Cardiac muscle cell (in vitro differentiated cells and primary cell): ENCODE measurements at regions not wholly inside any gene's neighbourhood (a gene's known extent, or its start where the extent isn't known, plus 50 kb on each side); places are given as distances from the start of the nearest gene placed in this dataset.

ENCODE experiments used
- DNase-seq, 2 donors: peaks; one replicate each; pipeline versions ENCODE4 v3.0.0 to v3.0.0-alpha.2; 2010 to 2017; ENCODE audit warnings: low read depth in 1 of 2, low spot score in 1 of 2
- H3K27ac ChIP-seq: fragments of 200-600 bp; sonication (generic); 2 replicates; pipeline ENCODE4 v1.5.1; 2016
- H3K27me3 ChIP-seq: fragments of 200-600 bp; sonication (generic); 2 replicates; pipeline ENCODE4 v1.6.0; 2016; ENCODE audit warnings: control low read depth
- H3K36me3 ChIP-seq: fragments of 200-600 bp; sonication (generic); 2 replicates; pipeline ENCODE4 v1.5.1; 2016; ENCODE audit warnings: control low read depth
- H3K4me1 ChIP-seq: fragments of 200-600 bp; sonication (generic); 2 replicates; pipeline ENCODE4 v1.8.1; 2017; ENCODE audit warnings: low read depth, mild to moderate bottlenecking, mixed run types
- H3K4me3 ChIP-seq: fragments of 200-600 bp; sonication (generic); 2 replicates; pipeline ENCODE4 v1.5.1; 2016; ENCODE audit warnings: mild to moderate bottlenecking
- H3K9me3 ChIP-seq: fragments of 200-600 bp; sonication (generic); 2 replicates; pipeline ENCODE4 v1.5.1; 2017; ENCODE audit warnings: low read depth, mild to moderate bottlenecking, control low read depth
- TF ChIP-seq, protein P1 (sequence below): IDR thresholded peaks from 2 replicates; pipeline ENCODE4 v1.5.1; 2012; ENCODE audit warnings: low read depth, mild to moderate bottlenecking, low read length

- Histone ChIP-seq H3K27ac (no peak overlapping the region), H3K36me3 (no peaks in the 10 kb centered on the region), H3K4me1 (no peaks in the 10 kb centered on the region), H3K27me3 (no peaks in the 10 kb centered on the region), H3K4me3 (no peak overlapping the region), H3K9me3 (no peaks in the 10 kb centered on the region)
- DNase-seq: no peak
- TF ChIP-seq, protein P1, sequence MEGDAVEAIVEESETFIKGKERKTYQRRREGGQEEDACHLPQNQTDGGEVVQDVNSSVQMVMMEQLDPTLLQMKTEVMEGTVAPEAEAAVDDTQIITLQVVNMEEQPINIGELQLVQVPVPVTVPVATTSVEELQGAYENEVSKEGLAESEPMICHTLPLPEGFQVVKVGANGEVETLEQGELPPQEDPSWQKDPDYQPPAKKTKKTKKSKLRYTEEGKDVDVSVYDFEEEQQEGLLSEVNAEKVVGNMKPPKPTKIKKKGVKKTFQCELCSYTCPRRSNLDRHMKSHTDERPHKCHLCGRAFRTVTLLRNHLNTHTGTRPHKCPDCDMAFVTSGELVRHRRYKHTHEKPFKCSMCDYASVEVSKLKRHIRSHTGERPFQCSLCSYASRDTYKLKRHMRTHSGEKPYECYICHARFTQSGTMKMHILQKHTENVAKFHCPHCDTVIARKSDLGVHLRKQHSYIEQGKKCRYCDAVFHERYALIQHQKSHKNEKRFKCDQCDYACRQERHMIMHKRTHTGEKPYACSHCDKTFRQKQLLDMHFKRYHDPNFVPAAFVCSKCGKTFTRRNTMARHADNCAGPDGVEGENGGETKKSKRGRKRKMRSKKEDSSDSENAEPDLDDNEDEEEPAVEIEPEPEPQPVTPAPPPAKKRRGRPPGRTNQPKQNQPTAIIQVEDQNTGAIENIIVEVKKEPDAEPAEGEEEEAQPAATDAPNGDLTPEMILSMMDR: no peak
Measured at GRCh38 chr5:92390657-92391056, 1007.5 kb upstream of the ARRDC3 start.

DNA sequence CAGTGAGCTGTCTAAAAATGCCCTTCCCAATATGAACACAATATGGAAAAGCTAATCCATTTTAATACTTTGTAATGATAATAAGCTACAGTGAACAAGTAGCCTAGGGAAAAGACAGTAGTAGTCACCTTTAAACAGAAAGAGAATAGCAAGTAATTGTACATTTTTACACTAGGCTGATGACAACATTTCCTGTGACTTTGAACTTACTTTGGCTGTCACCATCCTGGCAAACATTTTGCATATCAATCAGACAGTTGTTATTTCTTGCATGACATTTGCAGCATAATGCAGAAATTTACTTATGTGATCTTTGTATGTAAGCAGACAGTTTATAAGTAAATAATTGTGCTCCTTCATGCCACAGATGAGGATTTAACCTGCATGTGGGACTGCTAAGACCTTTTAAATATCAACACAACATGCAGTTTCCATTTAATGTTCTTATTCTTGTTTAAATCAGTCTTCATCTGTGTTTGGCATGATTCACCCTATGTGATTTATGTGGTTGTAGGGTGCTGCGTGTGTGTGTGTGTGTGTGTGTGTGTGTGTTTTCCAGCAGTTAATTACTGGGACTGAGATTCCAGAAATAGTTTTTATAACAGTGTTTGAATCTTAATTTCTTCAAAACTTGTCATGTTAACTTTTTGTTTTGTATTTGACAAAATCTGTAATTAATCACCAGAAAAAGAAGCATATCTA is 997.1 kb upstream of the ARRDC3 start:
- DNase-seq: peak in 1 of 2 donors; percentile 1
- Histone ChIP-seq H3K9me3 (no peaks in the 10 kb centered on the region), H3K4me1 (peaks cover 5% of the 10 kb centered on the region), H3K27me3 (no peaks in the 10 kb centered on the region), H3K4me3 (no peak overlapping the region), H3K27ac (no peak overlapping the region), H3K36me3 (no peaks in the 10 kb centered on the region)
- TF ChIP-seq, protein P1: no peak

DNA sequence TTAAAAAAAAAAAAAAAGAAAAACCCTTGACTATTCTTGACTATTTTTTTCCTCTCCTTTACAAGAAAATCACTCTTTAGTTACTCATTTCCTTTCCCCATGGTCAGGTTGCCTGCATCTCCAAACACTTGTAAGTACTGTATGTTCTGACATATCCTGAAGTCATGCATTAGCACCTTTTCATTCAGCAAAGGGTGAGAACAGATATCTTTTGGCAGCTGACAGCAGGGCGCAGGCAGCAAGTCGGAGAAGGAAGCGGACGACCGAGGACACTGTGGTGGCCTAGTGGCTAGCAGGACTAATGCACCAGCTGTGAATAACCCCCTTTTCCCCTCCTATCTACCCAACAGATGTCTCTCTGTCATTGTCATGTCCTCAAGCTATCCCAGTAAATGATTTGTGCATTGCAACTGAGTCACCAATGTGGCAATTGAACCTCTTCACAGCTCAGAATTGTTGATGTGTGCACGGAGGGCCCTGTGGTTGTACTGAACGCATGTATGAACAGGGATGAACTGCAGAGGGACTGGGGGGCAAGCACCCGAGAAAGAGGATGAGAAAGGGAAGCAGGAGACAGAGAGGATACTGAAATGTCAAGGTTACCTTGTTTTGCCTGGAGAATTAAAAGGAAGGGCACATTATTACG is 996.0 kb upstream of the ARRDC3 start:
- peak; percentile 13 to 31 for DNase-seq
- Histone ChIP-seq H3K9me3 (no peaks in the 10 kb centered on the region), H3K27ac (no peak overlapping the region), H3K27me3 (no peaks in the 10 kb centered on the region), H3K36me3 (no peaks in the 10 kb centered on the region), H3K4me3 (no peak overlapping the region), H3K4me1 (peaks cover 5% of the 10 kb centered on the region)
- TF ChIP-seq, protein P1: no peak

GRCh38 chr5:92374859-92375258 is 991.7 kb upstream of the ARRDC3 start:
- Histone ChIP-seq H3K4me1 (peaks cover 5% of the 10 kb centered on the region), H3K4me3 (no peak overlapping the region), H3K9me3 (no peaks in the 10 kb centered on the region), H3K27me3 (no peaks in the 10 kb centered on the region), H3K36me3 (no peaks in the 10 kb centered on the region), H3K27ac (no peak overlapping the region)
- no peak for DNase-seq
- TF ChIP-seq, protein P1: no peak

GRCh38 chr5:92372766-92373165 is 989.6 kb upstream of the ARRDC3 start:
- no peak for DNase-seq
- H3K4me1 ChIP-seq: no peaks in the 10 kb centered on the region
- no peaks in the 10 kb centered on the region for H3K9me3 ChIP-seq
- H3K4me3 ChIP-seq: no peak overlapping the region
- H3K36me3 ChIP-seq: no peaks in the 10 kb centered on the region
- no peak overlapping the region for H3K27ac ChIP-seq
- no peaks in the 10 kb centered on the region for H3K27me3 ChIP-seq
- TF ChIP-seq, protein P1: no peak
